Hepatocyte (in vitro differentiated cells): ENCODE measurements at regions not wholly inside any gene's neighbourhood (a gene's known extent, or its start where the extent isn't known, plus 50 kb on each side); places are given as distances from the start of the nearest gene placed in this dataset.
"Not testable (repeated sequence)": the region's sequence is repeated elsewhere in the genome, so short reads cannot be mapped to it uniquely, and the experiment has no call there.

Source experiments
- DNase-seq: peaks from one replicate; pipeline ENCODE4 v3.0.0-alpha.2; 2016; ENCODE audit warnings: low spot score
- H2AFZ ChIP-seq: fragments of 200-600 bp; sonication (generic); 2 replicates; pipeline ENCODE4 v1.6.0; 2016; ENCODE audit warnings: antibody characterized with exemption, mild to moderate bottlenecking
- H3K27ac ChIP-seq: fragments of 200-600 bp; sonication (generic); 2 replicates; pipeline ENCODE4 v1.5.1; 2016; ENCODE audit warnings: mild to moderate bottlenecking
- H3K27me3 ChIP-seq: fragments of 200-600 bp; sonication (generic); 2 replicates; pipeline ENCODE4 v1.6.1; 2016
- H3K36me3 ChIP-seq: fragments of 200-600 bp; sonication (generic); replicated peaks from 2 replicates; pipeline ENCODE4 v1.5.1; 2016; ENCODE audit warnings: low read depth; ENCODE audit not compliant: insufficient read depth
- H3K4me1 ChIP-seq: fragments of 200-600 bp; sonication (generic); 2 replicates; pipeline ENCODE4 v1.5.1; 2016; ENCODE audit warnings: mild to moderate bottlenecking, moderate library complexity; ENCODE audit not compliant: insufficient read depth
- H3K4me2 ChIP-seq: fragments of 200-600 bp; sonication (generic); 2 replicates; pipeline ENCODE4 v1.6.0; 2016
- H3K4me3 ChIP-seq: fragments of 200-600 bp; sonication (generic); 2 replicates; pipeline ENCODE4 v1.5.1; 2016; ENCODE audit warnings: mild to moderate bottlenecking
- H3K79me2 ChIP-seq: fragments of 200-600 bp; sonication (generic); 2 replicates; pipeline ENCODE4 v1.6.0; 2017; ENCODE audit warnings: mild to moderate bottlenecking
- H3K9me2 ChIP-seq: fragments of 200-600 bp; sonication (generic); replicated peaks from 2 replicates; pipeline ENCODE4 v1.6.0; 2017; ENCODE audit warnings: mild to moderate bottlenecking; ENCODE audit not compliant: insufficient read depth
- H3K9me3 ChIP-seq: fragments of 200-600 bp; sonication (generic); 2 replicates; pipeline ENCODE4 v1.5.1; 2016; ENCODE audit warnings: low read depth, mild to moderate bottlenecking
- H4K20me1 ChIP-seq: fragments of 200-600 bp; sonication (generic); 2 replicates; pipeline ENCODE4 v1.6.0; 2016; ENCODE audit warnings: mild to moderate bottlenecking; ENCODE audit not compliant: insufficient read depth, poor library complexity, severe bottlenecking
- EZH2 ChIP-seq: fragments of 200-600 bp; sonication (generic); IDR thresholded peaks from 2 replicates; pipeline ENCODE4 v1.6.1; 2016; ENCODE audit warnings: antibody characterized with exemption, mild to moderate bottlenecking, borderline replicate concordance
- EZH2phosphoT487 ChIP-seq: fragments of 200-600 bp; sonication (generic); IDR thresholded peaks from one replicate; pipeline ENCODE4 v1.6.1; 2018; ENCODE audit warnings: antibody characterized with exemption, mild to moderate bottlenecking, low read depth, moderate library complexity; ENCODE audit not compliant: unreplicated experiment, severe bottlenecking
- WGBS: methylation state at CpG from one replicate; pipeline ENCODE4 v1.1.6; 2016; ENCODE audit warnings: low lambda C conversion rate; ENCODE audit errors: missing lambda C conversion rate; 5-methylcytosine and 5-hydroxymethylcytosine counted together
- TF ChIP-seq, protein P1 (sequence below): fragments of 200-600 bp; sonication (generic); IDR thresholded peaks from 2 replicates; pipeline ENCODE4 v1.5.1; 2016; ENCODE audit warnings: antibody characterized with exemption, mild to moderate bottlenecking; ENCODE audit not compliant: poor library complexity

DNA sequence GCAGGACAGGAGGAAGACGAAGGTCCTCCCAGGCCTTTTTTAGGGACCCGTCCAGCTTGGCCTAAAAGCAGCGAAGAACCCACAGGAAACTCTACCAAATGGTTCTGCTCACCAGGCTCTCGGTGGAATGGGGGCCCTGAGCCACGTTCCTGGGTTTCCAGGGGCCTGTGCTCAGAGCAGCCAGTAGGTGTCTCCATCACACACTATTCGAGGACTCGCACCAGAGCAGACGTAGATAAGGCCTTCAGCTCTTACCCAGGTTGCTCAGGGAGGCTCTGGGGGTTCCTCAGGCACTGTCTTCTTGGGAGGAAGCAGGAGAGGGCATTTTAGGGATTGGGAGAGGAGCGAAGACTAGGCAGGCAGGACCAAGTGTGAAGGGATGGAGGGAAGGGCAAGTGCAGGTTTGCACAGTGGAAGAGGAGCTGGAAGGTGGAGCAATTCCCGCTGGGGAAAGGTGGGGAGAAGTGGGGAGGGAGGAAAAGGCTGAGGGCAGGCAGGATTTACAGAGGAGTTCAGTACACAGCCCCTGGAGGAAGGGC is 157.1 kb downstream of the RGS9 start:
- H4K20me1 ChIP-seq, result no peaks in the 10 kb centered on the region
- no peak overlapping the region for H3K4me2 ChIP-seq
- H3K79me2 ChIP-seq, result no peaks in the 10 kb centered on the region
- peak; percentile 86 for DNase-seq
- peaks cover 6% of the 10 kb centered on the region for H3K4me1 ChIP-seq
- no peaks in the 10 kb centered on the region for H3K9me2 ChIP-seq
- H3K27ac ChIP-seq, result no peak overlapping the region
- no peaks in the 10 kb centered on the region for H3K27me3 ChIP-seq
- H3K36me3 ChIP-seq, result no peaks in the 10 kb centered on the region
- TF ChIP-seq, protein P1, sequence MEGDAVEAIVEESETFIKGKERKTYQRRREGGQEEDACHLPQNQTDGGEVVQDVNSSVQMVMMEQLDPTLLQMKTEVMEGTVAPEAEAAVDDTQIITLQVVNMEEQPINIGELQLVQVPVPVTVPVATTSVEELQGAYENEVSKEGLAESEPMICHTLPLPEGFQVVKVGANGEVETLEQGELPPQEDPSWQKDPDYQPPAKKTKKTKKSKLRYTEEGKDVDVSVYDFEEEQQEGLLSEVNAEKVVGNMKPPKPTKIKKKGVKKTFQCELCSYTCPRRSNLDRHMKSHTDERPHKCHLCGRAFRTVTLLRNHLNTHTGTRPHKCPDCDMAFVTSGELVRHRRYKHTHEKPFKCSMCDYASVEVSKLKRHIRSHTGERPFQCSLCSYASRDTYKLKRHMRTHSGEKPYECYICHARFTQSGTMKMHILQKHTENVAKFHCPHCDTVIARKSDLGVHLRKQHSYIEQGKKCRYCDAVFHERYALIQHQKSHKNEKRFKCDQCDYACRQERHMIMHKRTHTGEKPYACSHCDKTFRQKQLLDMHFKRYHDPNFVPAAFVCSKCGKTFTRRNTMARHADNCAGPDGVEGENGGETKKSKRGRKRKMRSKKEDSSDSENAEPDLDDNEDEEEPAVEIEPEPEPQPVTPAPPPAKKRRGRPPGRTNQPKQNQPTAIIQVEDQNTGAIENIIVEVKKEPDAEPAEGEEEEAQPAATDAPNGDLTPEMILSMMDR, result peak; percentile 96
- TF ChIP-seq EZH2phosphoT487 (no peak), EZH2 (no peak)
- WGBS, result 20% methylated on average over 10 of the region's 10 CpGs
- H2AFZ ChIP-seq, result no peak overlapping the region
- H3K4me3 ChIP-seq, result no peak overlapping the region
- H3K9me3 ChIP-seq, result no peaks in the 10 kb centered on the region

DNA sequence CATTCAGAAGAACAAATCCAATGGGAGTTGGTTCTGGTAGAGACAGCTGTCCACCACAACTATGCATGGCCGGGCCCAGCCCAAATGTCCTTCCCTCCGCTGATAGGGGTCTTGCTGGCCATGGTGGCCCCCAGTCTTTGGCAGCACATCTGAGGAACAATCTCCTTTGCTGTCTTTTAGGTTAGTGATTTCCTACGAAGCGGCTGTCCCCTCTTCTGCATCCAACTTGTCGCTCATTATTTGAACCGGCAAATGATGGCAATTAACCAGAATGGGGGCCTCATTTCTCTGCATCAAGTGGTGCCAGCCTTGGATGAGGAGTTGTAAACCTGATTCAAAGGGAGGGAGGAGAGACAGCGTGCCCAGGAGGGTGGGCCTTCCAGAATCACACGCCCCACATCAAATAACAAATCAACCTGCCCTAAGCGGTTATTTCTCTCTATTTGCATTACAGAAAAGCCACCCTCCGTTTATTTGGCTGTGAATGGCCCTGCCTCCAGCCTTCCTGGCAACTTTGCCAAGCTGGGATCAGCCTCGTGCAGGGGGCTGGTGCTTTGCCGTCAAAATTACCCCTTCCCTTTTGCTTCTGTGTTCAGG is 156.5 kb downstream of the RGS9 start:
- Histone ChIP-seq H3K27ac (no peak overlapping the region), H3K27me3 (no peaks in the 10 kb centered on the region), H3K9me3 (no peaks in the 10 kb centered on the region), H2AFZ (no peak overlapping the region), H3K4me2 (no peak overlapping the region), H4K20me1 (no peaks in the 10 kb centered on the region), H3K4me3 (no peak overlapping the region), H3K79me2 (no peaks in the 10 kb centered on the region), H3K36me3 (no peaks in the 10 kb centered on the region), H3K4me1 (peaks cover 6% of the 10 kb centered on the region), H3K9me2 (no peaks in the 10 kb centered on the region)
- 80% methylated on average over 12 of the region's 12 CpGs for WGBS
- DNase-seq, result no peak
- TF ChIP-seq, protein P1, result no peak
- TF ChIP-seq EZH2phosphoT487 (no peak), EZH2 (no peak)

DNA sequence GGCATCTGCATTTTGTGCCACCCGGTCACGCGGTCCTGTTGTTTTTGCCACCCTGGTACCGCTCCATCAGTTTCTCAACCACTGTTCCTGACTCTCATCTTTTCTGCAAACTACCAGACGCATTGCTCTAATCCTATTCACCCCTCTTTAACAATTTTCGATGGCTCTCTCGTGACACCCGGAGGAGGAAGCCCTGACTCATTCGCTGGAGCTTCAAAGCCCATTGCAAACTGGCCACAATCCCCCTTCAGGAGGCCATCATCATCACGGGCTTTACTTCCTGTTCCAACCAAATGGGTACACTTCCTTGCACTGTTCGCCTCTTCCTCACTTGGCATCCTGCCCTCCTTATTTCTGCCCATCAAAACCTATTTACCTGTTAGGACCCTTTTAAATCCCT is 155.3 kb downstream of the RGS9 start:
- no peaks in the 10 kb centered on the region for H4K20me1 ChIP-seq
- H3K9me2 ChIP-seq, result no peaks in the 10 kb centered on the region
- no peaks in the 10 kb centered on the region for H3K9me3 ChIP-seq
- H3K4me2 ChIP-seq, result no peak overlapping the region
- H3K79me2 ChIP-seq, result no peaks in the 10 kb centered on the region
- H2AFZ ChIP-seq, result no peak overlapping the region
- H3K36me3 ChIP-seq, result no peaks in the 10 kb centered on the region
- no peak overlapping the region for H3K4me3 ChIP-seq
- TF ChIP-seq, protein P1, result no peak
- TF ChIP-seq EZH2, result no peak
- TF ChIP-seq EZH2phosphoT487, result no peak
- WGBS, result 87% methylated on average over 11 of the region's 11 CpGs
- no peaks in the 10 kb centered on the region for H3K27me3 ChIP-seq
- DNase-seq, result no peak
- peaks cover 6% of the 10 kb centered on the region for H3K4me1 ChIP-seq
- no peak overlapping the region for H3K27ac ChIP-seq

DNA sequence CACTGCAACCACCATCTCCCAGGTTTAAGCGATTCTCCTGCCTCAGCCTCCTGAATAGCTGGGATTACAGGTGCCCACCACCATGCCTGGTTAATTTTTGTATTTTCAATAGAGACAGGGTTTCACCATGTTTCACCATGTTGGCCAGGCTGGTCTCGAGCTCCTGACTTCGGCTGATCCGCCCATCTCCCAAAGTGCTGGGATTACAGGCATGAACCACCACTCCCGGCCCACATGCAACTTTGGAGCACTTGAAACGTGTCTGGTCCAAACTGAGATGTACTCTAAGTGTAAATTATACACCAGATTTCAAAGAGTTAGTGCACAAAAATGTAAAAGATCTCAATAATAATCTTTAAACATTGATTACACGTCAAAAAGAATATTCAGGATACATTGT is 154.1 kb downstream of the RGS9 start:
- H3K27me3 ChIP-seq, H3K4me2 ChIP-seq, H3K4me1 ChIP-seq, H3K27ac ChIP-seq, H3K4me3 ChIP-seq, H3K9me2 ChIP-seq, DNase-seq, H3K36me3 ChIP-seq, H3K79me2 ChIP-seq, H3K9me3 ChIP-seq, H4K20me1 ChIP-seq, H2AFZ ChIP-seq: not testable (repeated sequence)
- 91% methylated on average over 7 of the region's 7 CpGs for WGBS
